RCC 7860 (cell line): ENCODE measurements at regions not wholly inside any gene's neighbourhood (a gene's known extent, or its start where the extent isn't known, plus 50 kb on each side); places are given as distances from the start of the nearest gene placed in this dataset.
A peak's percentile ranks its signal among the peaks of the same experiment; 100 is the strongest.

Experiments used
- DNase-seq: peaks from one replicate; pipeline ENCODE4 v3.0.0-alpha.2; 2015; ENCODE audit warnings: low spot score
- FAIRE-seq: peaks from 2 replicates; lab custom pipeline; 2012; peaks lifted over from hg19 to GRCh38; lab: Jason Lieb, UNC

DNA sequence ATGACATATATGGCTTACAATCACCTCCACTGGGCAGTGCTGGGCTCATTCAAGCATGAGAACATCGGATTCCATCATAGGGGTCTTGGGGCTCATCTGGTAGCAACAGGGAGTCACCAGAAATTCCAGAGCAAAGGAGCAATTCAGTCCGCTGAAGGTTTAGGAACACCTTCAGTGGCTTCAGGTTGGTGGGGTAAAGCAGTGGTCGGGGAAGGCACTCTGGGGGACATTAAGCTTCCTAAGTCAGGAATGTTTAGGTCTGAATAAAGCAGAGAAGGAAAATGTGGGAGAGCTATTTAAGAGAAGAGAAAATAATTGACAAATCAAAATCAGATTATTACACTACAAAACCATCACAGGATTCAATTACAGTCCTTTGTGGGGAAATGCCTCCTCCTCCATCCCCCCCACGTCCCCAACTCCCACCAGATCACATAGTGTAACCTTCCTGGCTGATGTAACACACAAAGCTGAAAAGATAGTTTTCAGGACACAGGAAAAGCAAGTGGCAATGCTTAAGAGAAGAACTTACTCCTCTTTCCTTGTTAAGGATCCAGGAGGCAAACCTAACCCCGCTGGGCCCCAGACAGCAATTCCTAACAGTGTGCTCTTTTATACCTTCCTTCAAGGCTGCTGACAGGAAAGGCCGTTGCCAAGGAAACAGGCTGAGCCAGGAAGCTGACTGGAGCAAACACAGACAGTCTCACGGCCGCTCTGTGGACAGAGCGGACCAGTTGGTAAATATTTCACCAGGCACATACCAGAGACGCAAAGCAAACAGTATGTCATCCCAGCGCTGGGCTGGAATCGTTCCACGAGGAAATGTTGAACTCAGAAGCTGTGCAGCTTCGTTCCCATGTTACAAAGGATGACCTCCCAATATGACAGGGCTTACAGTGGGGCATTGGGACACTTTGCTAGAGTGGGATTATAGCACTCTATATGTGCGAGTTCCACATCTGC is 57.5 kb upstream of the LMCD1 start:
- DNase-seq (peak; percentile 99), FAIRE-seq (peak; percentile 96)

DNA sequence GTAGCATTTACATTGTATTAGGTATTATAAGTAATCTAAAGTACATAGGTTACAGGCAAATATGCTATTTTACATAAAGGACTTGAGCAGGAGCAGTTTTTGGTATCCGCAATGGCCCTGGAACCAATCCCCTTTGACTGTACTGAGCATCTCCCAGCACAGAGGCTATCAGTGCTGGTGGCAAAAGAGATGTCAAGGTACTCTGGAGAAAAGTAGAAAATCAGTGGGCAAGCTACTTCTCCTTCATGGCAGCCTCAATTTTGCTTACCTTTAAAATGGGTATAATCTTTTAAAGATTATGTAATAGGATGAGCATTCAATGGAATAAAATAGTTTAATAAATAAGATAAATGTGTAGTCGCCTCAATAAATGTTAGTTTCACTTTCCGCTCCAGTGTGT is 56.7 kb upstream of the LMCD1 start:
- DNase-seq (no peak), FAIRE-seq (no peak)

DNA sequence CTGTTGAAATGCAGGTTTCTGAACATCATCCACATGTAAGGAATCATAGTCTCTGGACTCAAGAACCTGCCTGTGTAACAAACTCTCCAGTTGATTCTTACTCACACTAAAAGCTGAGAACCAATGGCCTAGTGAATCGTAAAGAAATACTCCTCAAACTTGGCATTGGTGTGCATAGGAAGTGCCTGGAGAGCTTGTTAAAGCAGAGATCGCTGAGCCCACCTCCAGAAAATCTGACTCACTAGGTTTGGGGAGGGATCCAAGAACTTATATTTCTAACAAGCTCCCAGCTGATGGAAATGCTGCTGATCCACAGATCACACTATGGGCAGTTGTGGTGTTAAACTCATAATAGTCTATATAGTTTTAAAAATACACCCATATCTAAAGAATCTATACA is 55.8 kb upstream of the LMCD1 start:
- peak; percentile 80 for DNase-seq
- FAIRE-seq = peak; percentile 83

DNA sequence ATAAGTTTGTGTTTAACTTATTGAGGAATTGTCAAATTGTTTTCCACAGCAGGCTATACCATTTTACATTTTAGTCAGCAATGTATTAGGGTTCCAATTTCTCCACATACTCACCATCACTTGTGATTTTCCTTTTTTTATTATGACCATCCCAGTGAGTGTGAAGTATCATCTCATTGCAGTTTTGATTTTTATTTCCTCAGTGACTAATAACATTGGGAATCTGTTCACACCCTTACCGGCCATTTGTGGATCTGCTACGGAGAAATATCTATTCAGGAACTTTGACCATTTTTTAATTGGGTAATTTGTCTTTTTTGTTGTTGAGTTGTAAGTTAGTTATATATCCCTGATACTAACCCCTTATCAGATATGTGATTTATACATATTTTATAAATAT is 54.8 kb upstream of the LMCD1 start:
- no peak for FAIRE-seq
- DNase-seq = no peak

DNA sequence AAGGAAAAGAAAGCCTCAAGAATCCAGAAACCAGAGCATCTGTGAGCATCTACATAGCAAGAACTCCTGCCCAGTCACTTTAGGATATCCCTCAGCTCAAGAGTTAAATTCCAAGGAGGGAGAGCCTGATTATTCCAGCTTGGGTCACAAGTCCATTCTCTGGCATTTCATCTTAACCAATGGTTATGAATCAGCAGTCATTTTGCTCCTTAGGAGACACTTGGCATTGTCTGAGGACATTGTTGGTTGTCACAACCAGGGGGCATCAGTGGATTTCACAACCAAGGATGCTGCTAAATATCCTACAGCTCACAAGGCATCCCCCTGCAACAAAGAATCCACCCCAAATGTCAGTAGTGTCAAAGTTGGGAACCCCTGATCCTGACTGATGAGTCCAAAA is 51.0 kb upstream of the LMCD1 start:
- FAIRE-seq (no peak), DNase-seq (peak; percentile 28)

DNA sequence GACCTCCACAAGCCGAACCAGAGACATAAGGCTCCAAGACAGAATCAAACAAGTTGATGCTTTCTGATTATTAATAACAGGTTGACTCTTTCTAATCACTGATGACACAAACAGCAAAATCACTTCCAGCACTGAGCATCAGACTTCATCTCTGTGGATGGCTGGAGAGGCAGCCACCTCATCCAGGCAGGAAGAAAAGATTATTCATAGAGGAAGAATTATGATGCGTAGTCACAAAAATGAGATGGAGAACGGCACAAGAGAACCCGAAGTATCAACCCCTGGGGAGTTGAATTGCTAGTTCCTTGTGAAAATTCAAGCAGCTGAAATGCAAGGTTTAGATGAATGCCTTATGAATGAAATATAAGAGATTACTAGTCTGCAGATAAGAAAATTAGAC is 49.9 kb upstream of the LMCD1 start:
- FAIRE-seq (no peak), DNase-seq (peak; percentile 42)
